Iris pigment epithelial cell (primary cell): ENCODE measurements at regions not wholly inside any gene's neighbourhood (a gene's known extent, or its start where the extent isn't known, plus 50 kb on each side); places are given as distances from the start of the nearest gene placed in this dataset.
"Not testable (repeated sequence)": the region's sequence is repeated elsewhere in the genome, so short reads cannot be mapped to it uniquely, and the experiment has no call there.

ENCODE experiments used
- DNase-seq: peaks from one replicate; pipeline ENCODE4 v3.0.0-alpha.2; 2011; ENCODE audit warnings: low read depth

DNA sequence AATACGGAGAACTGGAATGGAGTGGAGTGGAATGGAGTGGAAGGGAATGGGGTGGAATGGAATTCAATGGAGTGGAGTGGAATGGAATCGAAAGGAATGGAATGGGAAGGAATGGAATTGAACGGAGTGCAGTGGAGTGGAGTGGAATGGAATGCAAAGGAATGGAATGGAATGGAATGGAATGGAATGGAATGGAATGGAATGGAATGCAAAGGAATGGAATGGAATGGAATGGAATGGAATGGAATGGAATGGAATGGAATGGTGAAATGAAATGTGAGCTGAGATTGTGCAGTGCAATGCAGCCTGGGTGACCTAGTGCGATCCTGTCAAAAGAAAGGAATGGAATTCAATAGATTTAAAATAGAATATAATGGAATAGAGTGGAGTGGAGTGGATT is 357.3 kb upstream of the WSB1 start:
- not testable (repeated sequence) for DNase-seq

DNA sequence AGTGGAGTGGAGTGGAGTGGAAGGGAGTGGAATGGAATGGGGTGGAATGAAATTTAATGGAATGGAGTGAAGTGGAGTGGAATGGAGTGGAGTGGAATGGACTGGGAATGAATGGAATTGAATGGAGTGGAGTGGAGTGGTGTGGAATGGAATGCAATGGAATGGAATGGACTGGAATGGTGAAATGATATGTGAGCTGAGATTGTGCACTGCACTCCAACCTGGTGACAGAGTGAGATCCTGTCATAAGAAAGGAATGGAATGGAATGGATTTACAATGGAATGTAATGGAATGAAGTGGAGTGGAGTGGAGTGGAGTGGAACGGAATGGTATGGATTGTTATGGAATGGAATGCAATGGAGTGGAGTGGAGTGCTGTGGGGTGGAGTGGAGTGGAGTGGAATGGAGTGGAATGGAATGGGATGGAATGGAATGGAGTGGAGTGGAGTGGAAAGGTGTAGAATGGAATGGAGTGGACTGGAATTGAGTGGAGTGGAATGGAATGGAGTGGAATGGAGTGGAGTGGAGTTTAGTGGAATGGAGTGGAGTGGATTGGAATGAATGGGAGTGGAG is 356.1 kb upstream of the WSB1 start:
- DNase-seq: not testable (repeated sequence)

- DNase-seq: not testable (repeated sequence)
Observed at GRCh38 chr17:26939755-26940154, 354.2 kb upstream of the WSB1 start.

DNA sequence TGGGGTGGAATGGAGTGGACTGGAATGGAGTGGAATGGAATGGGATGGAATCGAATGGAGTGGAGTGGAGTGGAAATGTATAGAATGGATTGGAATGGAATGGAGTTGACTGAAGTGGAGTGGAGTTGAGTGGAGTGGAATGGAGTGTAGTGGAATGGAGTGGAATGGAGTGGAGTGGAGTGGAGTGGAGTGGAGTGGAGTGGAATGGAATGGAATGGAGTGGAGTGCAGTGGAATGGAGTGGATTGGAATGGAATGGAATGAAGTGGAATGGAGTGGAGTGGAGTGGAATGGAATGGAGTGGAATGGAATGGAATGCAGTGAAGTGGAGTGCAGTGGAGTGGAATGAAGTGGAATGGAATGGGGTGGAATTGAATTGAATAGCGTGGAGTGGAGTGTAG is 353.3 kb upstream of the WSB1 start:
- not testable (repeated sequence) for DNase-seq

- no peak for DNase-seq
Observed at GRCh38 chr17:26962255-26963162, 331.4 kb upstream of the WSB1 start.

- DNase-seq: no peak
Observed at GRCh38 chr17:26963163-26963503, 330.8 kb upstream of the WSB1 start.

- not testable (repeated sequence) for DNase-seq
Observed at GRCh38 chr17:26965898-26966624, 327.9 kb upstream of the WSB1 start.

GRCh38 chr17:26966625-26967179 is 327.2 kb upstream of the WSB1 start:
- DNase-seq: not testable (repeated sequence)

GRCh38 chr17:26981845-26982425 is 312.0 kb upstream of the WSB1 start:
- not testable (repeated sequence) for DNase-seq

DNA sequence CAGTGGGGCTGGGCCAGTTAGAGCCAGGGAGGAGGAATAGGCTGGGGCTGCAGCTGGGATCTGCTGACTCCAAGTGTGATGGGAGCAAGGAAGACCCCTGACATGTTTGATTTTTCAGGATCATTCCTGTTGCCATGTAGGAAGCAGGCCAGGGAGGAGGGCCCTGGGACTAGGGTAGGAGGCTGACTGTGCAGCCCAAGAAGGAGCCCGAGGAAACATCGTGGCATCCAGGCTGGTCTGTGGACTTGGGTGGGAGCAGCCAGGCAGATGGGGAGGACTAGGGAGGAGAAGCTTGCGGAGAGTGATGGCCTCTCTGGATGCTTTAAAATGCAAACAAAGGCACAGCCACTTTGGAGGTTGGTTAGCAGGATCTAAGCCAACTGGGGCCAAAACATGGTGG is 311.4 kb upstream of the WSB1 start:
- not testable (repeated sequence) for DNase-seq

DNA sequence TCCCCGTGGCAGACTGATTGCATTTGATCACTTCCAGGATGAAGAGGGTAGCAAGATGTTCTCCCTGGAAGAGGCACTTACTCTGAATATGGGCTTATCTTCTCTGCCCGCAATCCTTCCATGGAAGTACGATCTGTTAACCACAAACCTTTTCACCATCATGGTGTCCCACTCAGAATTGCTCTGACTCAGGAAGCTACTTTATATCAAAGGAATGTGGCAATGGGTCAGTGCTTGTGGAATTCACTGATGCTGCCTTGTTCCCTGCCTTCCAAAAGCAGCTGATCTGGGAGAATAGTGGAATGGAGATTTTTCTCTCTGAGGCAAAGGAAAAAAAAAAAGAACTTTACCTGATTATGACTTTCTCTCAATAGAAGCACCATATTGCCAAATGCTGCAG is 306.1 kb upstream of the WSB1 start:
- DNase-seq: not testable (repeated sequence)

DNA sequence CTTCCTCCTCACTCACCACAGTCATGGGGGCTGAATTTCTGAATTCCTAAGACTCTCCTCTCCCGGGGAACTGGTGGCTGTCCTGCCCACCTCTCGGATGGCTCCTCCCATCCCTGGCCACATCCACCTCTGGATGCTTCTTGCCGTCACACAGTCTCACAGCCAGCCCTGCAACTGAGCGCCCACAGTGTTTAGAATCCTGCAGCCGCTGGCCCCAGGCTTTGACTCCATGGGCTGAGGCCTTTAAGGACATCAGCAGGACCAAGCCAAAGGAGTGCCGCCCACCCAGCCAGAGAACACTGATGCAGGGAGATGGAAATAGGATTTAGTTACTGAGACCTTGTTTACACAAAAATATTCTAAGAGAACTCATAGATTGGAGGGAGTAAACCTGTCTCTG is 299.3 kb upstream of the WSB1 start:
- not testable (repeated sequence) for DNase-seq

DNA sequence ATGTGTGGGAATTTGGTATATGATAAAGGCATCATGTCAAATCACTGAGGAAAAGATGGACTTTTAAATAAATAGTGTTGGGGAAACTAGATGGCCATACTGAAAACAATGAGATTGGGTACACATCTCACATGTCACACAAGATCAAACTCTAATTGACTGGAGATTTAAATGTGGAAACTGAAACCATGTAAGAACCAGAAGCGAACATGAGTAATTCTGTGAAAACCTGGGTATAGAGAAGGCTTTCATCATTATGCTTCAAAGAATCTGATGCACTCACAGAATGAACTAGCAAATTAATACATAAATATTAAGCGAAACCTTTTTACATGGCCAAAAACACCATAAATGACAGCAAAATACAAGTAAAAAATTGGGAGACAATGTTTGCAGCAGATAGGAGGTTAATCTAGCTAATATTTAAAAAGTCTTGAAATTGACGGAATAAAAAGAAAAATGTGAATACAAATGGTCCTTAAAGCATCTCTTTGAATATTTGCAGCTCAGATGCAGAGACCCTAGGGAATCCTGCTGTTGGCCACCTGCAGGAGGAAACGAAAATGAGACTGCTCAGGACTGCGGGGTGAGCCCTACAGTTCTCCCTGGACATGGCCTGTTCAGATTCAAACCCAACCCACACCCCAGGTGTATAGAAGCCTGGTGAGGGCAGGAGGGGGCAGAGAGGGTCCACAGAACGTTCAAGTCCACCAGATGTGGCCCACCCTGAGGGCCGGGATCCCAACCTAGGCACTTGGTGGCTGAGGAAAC is 297.6 kb upstream of the WSB1 start:
- not testable (repeated sequence) for DNase-seq

DNA sequence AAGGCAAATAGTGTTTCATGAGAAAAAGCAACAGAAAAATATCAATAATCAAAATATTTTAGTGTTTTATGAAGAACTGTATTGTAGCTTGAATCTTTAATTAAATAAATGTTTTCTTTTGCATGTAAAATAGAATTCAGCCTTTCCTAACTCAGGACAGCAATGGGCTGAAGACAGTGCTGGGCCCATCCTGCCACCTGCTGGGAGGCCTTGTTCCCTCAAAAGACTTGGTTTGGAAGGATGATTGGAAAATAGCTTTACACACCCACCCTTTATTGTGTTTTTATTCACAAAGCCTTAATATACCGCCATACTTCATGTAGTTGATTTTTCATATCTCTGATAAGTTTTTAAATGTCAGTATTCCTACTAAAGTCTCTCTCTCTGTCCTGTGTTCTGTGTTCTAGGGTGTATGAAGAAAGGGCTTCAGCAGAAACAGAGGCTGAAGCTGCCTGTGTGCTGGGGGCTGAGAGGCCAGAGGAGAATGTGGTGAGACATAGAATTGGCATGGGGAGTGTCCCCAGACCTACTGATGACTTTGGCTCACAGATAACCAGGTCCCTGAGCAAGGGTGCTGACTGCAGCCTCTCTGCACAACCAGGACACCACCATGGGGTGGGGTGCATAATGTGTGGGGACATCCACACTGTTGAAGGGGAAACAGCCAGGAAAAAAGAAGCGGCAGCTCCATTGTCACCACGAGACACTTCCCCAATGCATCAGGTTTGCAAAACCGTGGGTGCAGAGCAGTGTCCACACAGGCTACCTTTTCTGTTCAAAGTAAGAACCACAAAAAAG is 286.0 kb upstream of the WSB1 start:
- not testable (repeated sequence) for DNase-seq

DNA sequence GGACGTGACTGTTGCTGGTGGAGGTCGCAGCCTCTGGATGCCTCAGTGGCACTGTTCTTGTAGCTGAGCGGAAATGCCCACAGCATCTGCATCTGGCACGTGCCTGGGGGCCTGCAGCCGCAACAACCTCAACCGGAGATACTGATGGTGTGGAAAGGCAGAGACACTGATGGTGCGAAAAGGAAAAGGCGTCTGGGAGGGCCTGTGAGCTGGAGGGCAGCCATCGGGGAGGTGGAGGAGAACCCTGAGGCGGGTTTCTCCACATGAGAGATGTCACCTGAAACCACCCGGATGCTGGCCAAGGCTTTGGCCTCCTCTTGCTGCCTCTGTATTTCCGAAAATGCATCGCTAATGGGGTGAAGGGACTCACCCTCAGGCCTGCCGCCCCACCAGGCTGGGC is 284.8 kb upstream of the WSB1 start:
- no peak for DNase-seq

DNA sequence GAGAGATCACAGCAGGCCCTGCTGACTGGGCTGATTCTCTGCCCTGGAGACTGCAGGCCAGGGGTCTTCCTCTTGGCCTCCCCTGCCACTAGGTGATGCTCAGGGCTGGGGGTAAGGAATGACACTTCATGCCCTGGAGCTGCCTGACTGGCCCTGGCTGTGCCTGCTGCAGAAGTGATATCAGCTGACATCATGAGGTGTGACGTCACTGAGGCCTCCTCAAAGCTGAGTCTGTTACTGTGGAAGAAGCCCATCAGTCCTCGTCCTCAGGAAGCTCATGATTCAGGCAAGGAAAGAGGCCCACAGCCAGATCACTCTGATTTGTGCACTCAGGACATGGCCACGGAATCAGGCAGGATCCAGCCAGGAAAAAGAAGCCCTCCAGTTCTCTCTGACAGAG is 283.8 kb upstream of the WSB1 start:
- DNase-seq: not testable (repeated sequence)

DNA sequence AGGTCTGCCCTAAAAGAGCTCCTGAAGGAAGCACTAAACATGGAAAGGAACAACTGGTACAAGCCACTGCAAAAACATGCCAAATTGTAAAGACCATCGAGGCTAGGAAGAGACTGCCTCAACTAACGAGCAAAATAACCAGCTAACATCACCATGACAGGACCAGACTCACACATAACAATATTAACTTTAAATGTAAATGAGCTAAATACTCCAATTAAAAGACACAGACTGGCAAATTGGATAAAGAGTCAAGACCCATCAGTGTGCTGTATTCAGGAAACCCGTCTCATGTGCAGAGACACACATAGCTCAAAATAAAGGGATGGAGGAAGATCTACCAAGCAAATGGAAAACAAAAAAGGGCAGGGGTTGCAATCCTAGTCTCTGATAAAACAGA is 263.4 kb upstream of the WSB1 start:
- not testable (repeated sequence) for DNase-seq

- no peak for DNase-seq
Observed at GRCh38 chr17:27038676-27039075, 255.2 kb upstream of the WSB1 start.

- DNase-seq: not testable (repeated sequence)
Observed at GRCh38 chr17:27045039-27045438, 248.9 kb upstream of the WSB1 start.

DNA sequence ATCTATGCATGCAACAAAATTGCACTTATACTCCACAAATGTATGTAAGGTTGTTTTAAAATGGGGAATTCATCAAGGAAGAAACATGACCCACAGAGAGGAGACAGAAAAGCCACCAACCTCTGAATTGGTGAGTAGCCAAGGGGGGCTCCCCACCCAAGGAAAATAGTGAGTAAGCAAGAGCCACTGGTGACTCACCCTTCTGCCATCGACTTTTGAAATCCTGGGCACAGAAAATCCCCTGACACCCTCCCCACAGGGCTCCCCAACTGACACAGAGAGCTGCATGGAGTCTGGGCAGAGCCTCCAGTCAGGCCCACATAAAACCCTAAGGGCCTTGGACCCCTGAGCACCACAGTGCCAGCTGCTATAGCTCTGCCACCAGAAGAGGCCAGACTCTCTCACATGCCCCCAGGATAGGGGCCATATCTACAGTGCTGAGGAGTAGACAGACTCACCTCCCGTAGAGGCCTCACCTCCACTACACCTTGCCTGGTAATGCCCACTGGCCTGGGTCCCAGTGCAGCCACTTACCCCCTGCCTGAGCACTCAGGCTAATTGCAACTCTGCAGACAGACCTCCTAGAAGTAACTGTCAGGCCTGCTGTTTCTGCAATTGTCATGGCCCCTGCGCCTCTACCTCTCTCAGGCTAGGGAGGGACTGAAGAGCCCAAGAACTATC is 244.7 kb upstream of the WSB1 start:
- no peak for DNase-seq
